ENCODE measurements at regions not wholly inside any gene's neighbourhood (a gene's known extent, or its start where the extent isn't known, plus 50 kb on each side); places are given as distances from the start of the nearest gene placed in this dataset.

- TF ChIP-seq ID3 (CRISPR knock-in tag; IDR thresholded peaks at IDR 0.05) (no peak), ID3 (tag; IDR thresholded peaks at IDR 0.05) (no peak), ZNF507 (tag; conservative IDR thresholded peaks at IDR 0.05) (no peak), BACH1 (tag; IDR thresholded peaks at IDR 0.05) (0 out of 2 replicates have a peak, but pooled peaks have one; percentile 26), PHTF2 (CRISPR knock-in tag; IDR thresholded peaks at IDR 0.05) (no peak), JUNB (CRISPR knock-in tag; conservative IDR thresholded peaks at IDR 0.05) (no peak), ESRRB (CRISPR knock-in tag; IDR thresholded peaks at IDR 0.05; ENCODE audit: borderline replicate concordance) (no peak), SRSF1 (IDR thresholded peaks at IDR 0.05; ENCODE audit: low read depth, low read length) (no peak), ZNF197 (CRISPR knock-in tag; IDR thresholded peaks at IDR 0.05; ENCODE audit: low read depth) (no peak), REST (IDR thresholded peaks at IDR 0.05; ENCODE audit: borderline replicate concordance) (no peak), REST (CRISPR knock-in tag; IDR thresholded peaks at IDR 0.05; ENCODE audit: low read depth) (no peak), ZNF764 (CRISPR knock-in tag; IDR thresholded peaks at IDR 0.05; ENCODE audit: low read depth) (no peak), FOXM1 (IDR thresholded peaks at IDR 0.05; ENCODE audit: low read depth) (peak; percentile 48; the same call in 1 of the 2 replicates), FOXM1 (CRISPR knock-in tag; IDR thresholded peaks at IDR 0.05; ENCODE audit: low read depth) (no peak), SMARCA5 (IDR thresholded peaks at IDR 0.05) (no peak), CC2D1A (IDR thresholded peaks at IDR 0.05) (0 out of 2 replicates have a peak, but pooled peaks have one; percentile 54), GATAD2B (IDR thresholded peaks at IDR 0.05; ENCODE audit: borderline replicate concordance) (no peak), ESRRA (IDR thresholded peaks at IDR 0.05; ENCODE audit: borderline replicate concordance, low read depth) (peak; percentile 73; the same call in 1 of the 2 replicates), LARP7 (IDR thresholded peaks at IDR 0.05) (no peak), BCOR (IDR thresholded peaks at IDR 0.05) (no peak), ZNF644 (tag; IDR thresholded peaks at IDR 0.05; ENCODE audit: low read depth) (no peak)
Measured at GRCh38 chr2:118721817-118722551, 125.5 kb downstream of the EN1 start (continued).

Measured in K562 (cell line).